ENCODE measurements at regions not wholly inside any gene's neighbourhood (a gene's known extent, or its start where the extent isn't known, plus 50 kb on each side); places are given as distances from the start of the nearest gene placed in this dataset.

- no peak for TF ChIP-seq CTCF (IDR thresholded peaks at IDR 0.05 in 2 of 3, conservative IDR thresholded peaks at IDR 0.05 in 1 of 3; ENCODE audit: borderline replicate concordance in 1 of 3, insufficient read depth in 1 of 3, low read depth in 2 of 3, low read length in 2 of 3)
- no peak for TF ChIP-seq MAX (IDR thresholded peaks at IDR 0.05)
- no peak for TF ChIP-seq REST (IDR thresholded peaks at IDR 0.05; ENCODE audit: low read depth)
Observed at GRCh38 chr16:66042341-66042740, 324.1 kb upstream of the CDH5 start.
